ENCODE measurements at regions not wholly inside any gene's neighbourhood (a gene's known extent, or its start where the extent isn't known, plus 50 kb on each side); places are given as distances from the start of the nearest gene placed in this dataset.

DNA sequence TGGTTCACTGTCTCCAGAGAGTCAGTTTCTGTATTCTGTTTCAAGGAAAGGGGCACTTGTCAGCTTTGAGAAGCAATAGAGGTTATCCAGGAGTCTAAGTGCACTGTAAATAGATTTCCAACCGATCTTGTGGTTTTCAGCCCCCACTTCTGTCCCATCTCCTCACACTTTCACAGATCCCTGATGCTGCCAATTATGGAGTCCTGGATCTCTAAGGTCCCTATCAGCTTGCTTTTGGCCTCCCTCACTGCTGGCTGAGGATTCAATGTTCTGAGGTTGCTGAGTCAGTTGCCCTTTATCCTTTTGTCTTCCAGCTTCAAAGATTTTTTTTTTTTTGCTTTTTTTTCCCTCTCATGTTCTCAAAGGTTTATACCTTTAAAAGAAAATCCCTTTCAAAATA is 98.4 kb downstream of the DIRAS3 start:
- intact Hi-C loops (cut with micrococcal nuclease; ENCODE audit: unreplicated experiment) = no loop called here
- no peaks in the 10 kb centered on the region for H3K9me3 Mint-ChIP-seq (ENCODE audit: low read depth, unreplicated experiment)
- no peak overlapping the region for H3K4me3 Mint-ChIP-seq (ENCODE audit: low read depth, unreplicated experiment)
- no TSS peak for BruUV-seq (replicated peaks)
- no peak overlapping the region for H3K27ac Mint-ChIP-seq (ENCODE audit: unreplicated experiment)
- H3K27me3 Mint-ChIP-seq (ENCODE audit: unreplicated experiment) = no peaks in the 10 kb centered on the region
- CTCF ChIA-PET = interaction anchor here (0.6 kb wide), 1 partner anchor 160 kb away, joined by 3 read pairs; no protein-coding TSS in a partner anchor
- TF ChIP-seq, protein P1, sequence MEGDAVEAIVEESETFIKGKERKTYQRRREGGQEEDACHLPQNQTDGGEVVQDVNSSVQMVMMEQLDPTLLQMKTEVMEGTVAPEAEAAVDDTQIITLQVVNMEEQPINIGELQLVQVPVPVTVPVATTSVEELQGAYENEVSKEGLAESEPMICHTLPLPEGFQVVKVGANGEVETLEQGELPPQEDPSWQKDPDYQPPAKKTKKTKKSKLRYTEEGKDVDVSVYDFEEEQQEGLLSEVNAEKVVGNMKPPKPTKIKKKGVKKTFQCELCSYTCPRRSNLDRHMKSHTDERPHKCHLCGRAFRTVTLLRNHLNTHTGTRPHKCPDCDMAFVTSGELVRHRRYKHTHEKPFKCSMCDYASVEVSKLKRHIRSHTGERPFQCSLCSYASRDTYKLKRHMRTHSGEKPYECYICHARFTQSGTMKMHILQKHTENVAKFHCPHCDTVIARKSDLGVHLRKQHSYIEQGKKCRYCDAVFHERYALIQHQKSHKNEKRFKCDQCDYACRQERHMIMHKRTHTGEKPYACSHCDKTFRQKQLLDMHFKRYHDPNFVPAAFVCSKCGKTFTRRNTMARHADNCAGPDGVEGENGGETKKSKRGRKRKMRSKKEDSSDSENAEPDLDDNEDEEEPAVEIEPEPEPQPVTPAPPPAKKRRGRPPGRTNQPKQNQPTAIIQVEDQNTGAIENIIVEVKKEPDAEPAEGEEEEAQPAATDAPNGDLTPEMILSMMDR (IDR thresholded peaks at IDR 0.05; ENCODE audit: unreplicated experiment) = no peak
- no peaks in the 10 kb centered on the region for H3K4me1 Mint-ChIP-seq (ENCODE audit: low read depth, unreplicated experiment)
- H3K36me3 Mint-ChIP-seq (ENCODE audit: insufficient read depth, unreplicated experiment) = no peaks in the 10 kb centered on the region
- DNase-seq = no peak

DNA sequence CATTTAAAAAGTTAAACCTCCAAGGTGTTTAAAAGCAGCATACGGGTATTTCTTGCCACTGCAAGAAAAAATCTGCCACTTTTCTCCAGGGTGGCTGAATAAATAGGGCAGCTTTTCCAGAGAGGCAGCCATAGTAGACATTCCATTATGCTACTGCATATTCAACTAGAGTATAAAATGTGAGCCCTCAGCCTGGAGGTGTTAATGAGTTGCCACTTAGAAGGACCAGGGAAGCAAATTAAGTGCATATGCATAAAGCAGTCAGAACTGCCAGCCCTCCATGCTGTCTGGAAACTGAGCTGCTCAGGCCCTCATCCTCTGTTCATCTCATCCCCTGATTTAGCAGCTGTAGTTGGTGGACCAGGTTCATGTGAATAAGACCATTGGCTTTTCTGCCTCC is 99.4 kb downstream of the DIRAS3 start:
- no peaks in the 10 kb centered on the region for H3K36me3 Mint-ChIP-seq (ENCODE audit: insufficient read depth, unreplicated experiment)
- CTCF ChIA-PET = interaction anchor here (1.3 kb wide), 1 partner anchor 9 kb away, joined by 5 read pairs; no protein-coding TSS in a partner anchor
- no peak overlapping the region for H3K27ac Mint-ChIP-seq (ENCODE audit: unreplicated experiment)
- H3K9me3 Mint-ChIP-seq (ENCODE audit: low read depth, unreplicated experiment) = no peaks in the 10 kb centered on the region
- no TSS peak for BruUV-seq (replicated peaks)
- H3K4me1 Mint-ChIP-seq (ENCODE audit: low read depth, unreplicated experiment) = no peaks in the 10 kb centered on the region
- no peak for DNase-seq
- H3K27me3 Mint-ChIP-seq (ENCODE audit: unreplicated experiment) = no peaks in the 10 kb centered on the region
- TF ChIP-seq, protein P1 (IDR thresholded peaks at IDR 0.05; ENCODE audit: unreplicated experiment) = no peak
- no peak overlapping the region for H3K4me3 Mint-ChIP-seq (ENCODE audit: low read depth, unreplicated experiment)
- intact Hi-C loops (cut with micrococcal nuclease; ENCODE audit: unreplicated experiment) = no loop called here

DNA sequence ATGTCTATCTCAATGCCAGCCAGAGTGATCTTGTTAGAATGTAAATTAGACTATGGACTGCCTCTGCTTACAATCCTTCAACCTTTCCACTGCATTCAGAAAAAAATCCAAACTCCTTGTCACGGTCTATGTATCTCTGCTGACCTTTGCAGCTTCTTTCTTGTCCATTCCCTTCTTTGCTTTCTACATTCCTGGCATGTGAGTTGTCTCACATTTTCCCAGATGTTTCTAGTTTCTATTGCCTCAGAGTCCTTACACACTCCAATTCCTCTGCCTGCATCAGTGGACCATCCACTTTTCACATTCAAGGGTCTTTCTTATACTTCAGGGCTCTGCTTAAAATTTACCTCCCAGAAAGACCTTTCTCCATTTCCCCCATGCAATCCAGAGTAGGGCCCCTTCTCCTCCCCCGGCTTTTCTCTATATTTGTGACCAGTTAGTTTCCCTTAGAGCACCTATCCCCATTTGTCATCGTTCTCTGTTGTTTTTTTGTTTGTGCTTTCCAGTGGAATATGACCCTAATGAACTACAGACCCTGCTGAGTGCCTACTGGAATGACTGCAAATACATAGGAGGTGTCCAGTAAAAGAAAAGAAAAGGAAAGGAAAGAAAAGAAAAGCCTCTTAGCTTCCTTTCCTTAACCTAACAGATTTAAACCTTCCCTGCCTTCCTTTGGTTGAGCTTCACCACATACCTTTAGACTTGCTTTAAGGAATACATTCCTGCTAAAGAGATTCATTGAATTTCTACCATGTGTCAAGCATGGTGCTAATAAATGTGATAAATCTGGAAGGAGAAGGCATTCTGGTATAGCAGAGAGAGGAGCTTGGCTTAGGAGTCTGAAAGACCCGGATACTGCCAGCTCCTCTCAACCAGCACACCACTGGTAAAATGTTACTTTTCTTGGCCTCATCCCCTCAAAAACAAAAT is 102.0 kb downstream of the DIRAS3 start:
- no peaks in the 10 kb centered on the region for H3K9me3 Mint-ChIP-seq (ENCODE audit: low read depth, unreplicated experiment)
- no peaks in the 10 kb centered on the region for H3K36me3 Mint-ChIP-seq (ENCODE audit: insufficient read depth, unreplicated experiment)
- TF ChIP-seq, protein P1 (IDR thresholded peaks at IDR 0.05; ENCODE audit: unreplicated experiment) = no peak
- no peaks in the 10 kb centered on the region for H3K4me1 Mint-ChIP-seq (ENCODE audit: low read depth, unreplicated experiment)
- H3K4me3 Mint-ChIP-seq (ENCODE audit: low read depth, unreplicated experiment) = no peak overlapping the region
- BruUV-seq (replicated peaks) = no TSS peak
- H3K27me3 Mint-ChIP-seq (ENCODE audit: unreplicated experiment) = no peaks in the 10 kb centered on the region
- CTCF ChIA-PET = no interaction called here
- no peak overlapping the region for H3K27ac Mint-ChIP-seq (ENCODE audit: unreplicated experiment)
- intact Hi-C loops (cut with micrococcal nuclease; ENCODE audit: unreplicated experiment) = no loop called here
- no peak for DNase-seq

DNA sequence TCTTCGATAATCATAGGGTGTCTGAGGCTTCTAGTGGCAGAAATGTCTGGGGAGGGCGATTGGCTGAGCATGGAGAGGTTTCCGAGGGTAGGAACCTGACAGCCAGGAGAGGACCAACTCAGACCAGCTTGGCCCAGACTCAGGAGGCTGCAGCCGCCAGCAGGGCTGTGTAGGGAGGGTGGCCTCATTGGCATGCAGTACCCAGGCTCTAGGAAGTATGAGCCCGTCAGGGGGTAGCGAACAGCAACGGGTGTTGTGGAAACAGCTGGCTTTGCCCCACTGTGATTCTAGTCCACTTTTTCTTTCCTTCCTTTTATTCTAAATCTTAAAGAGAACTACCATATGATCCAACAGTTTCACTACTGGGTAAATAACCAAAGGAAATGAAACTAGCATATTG is 103.3 kb downstream of the DIRAS3 start:
- Mint-ChIP-seq H3K27me3 (ENCODE audit: unreplicated experiment) (no peaks in the 10 kb centered on the region), H3K4me3 (ENCODE audit: low read depth, unreplicated experiment) (no peak overlapping the region), H3K9me3 (ENCODE audit: low read depth, unreplicated experiment) (no peaks in the 10 kb centered on the region), H3K4me1 (ENCODE audit: low read depth, unreplicated experiment) (no peaks in the 10 kb centered on the region), H3K27ac (ENCODE audit: unreplicated experiment) (no peak overlapping the region), H3K36me3 (ENCODE audit: insufficient read depth, unreplicated experiment) (no peaks in the 10 kb centered on the region)
- TF ChIP-seq, protein P1 (IDR thresholded peaks at IDR 0.05; ENCODE audit: unreplicated experiment) = no peak
- no peak for DNase-seq
- BruUV-seq (replicated peaks) = no TSS peak
- CTCF ChIA-PET = no interaction called here
- intact Hi-C loops (cut with micrococcal nuclease; ENCODE audit: unreplicated experiment) = no loop called here
